ENCODE measurements at regions not wholly inside any gene's neighbourhood (a gene's known extent, or its start where the extent isn't known, plus 50 kb on each side); places are given as distances from the start of the nearest gene placed in this dataset.

- TF ChIP-seq CTCF (IDR thresholded peaks at IDR 0.05) (no peak), POLR2A (IDR thresholded peaks at IDR 0.05) (no peak)
These were observed 165.0 kb downstream of the LNPK start for GRCh38 chr2:175837046-175837445.

All from uterus (tissue), 2 donors.